ENCODE measurements at regions not wholly inside any gene's neighbourhood (a gene's known extent, or its start where the extent isn't known, plus 50 kb on each side); places are given as distances from the start of the nearest gene placed in this dataset.

GRCh38 chr12:5186715-5187114, 143.0 kb downstream of the KCNA5 start:
- H3K4me3 ChIP-seq: no peak overlapping the region
- 29% methylated on average over 4 of the region's 4 CpGs for WGBS (ENCODE audit: insufficient coverage, insufficient replicate concordance, low lambda C conversion rate, missing lambda C conversion rate)
- no peak overlapping the region for H3K4me2 ChIP-seq (ENCODE audit: control insufficient read depth, insufficient read depth)
- BruUV-seq (replicated peaks): no TSS peak
- FAIRE-seq (no peak), DNase-seq (ENCODE audit: low read depth, low spot score) (no peak), ATAC-seq (no peak)
- no peaks in the 10 kb centered on the region for H3K36me3 ChIP-seq (ENCODE audit: control insufficient read depth in 2 of 2, insufficient read depth in 2 of 2, low read length in 1 of 2)
- intact Hi-C loops (cut with micrococcal nuclease; ENCODE audit: unreplicated experiment) (no loop called here), in situ Hi-C loops (cut with MboI) (no loop called here)
- RAD21 ChIA-PET (ENCODE audit: unreplicated experiment): no interaction called here
- H3K4me1 ChIP-seq (ENCODE audit: control insufficient read depth, insufficient read depth, low read length): no peaks in the 10 kb centered on the region
- H3K27me3 ChIP-seq (replicated peaks in 1 of 2; ENCODE audit: control insufficient read depth in 2 of 2, insufficient read depth in 2 of 2, low read length in 1 of 2): peaks cover 0 to 3% of the 10 kb centered on the region in 2 experiments; a peak in 2 of 4 replicates
- SMC1A ChIA-PET (ENCODE audit: uncharacterized antibody, unreplicated experiment): no interaction called here
- no peaks in the 10 kb centered on the region for H3K9me3 ChIP-seq (replicated peaks; ENCODE audit: control insufficient read depth, insufficient read depth, low read length)
- no peak overlapping the region for H3K9ac ChIP-seq (ENCODE audit: control insufficient read depth, insufficient read depth, low read length)
- CTCF ChIA-PET: no interaction called here
- H4K20me1 ChIP-seq (ENCODE audit: control insufficient read depth, insufficient read depth): no peaks in the 10 kb centered on the region
- no peaks in the 10 kb centered on the region for H3K79me2 ChIP-seq (ENCODE audit: control insufficient read depth, insufficient read depth, low read length)
- no peak overlapping the region for H3K27ac ChIP-seq (ENCODE audit: control insufficient read depth, insufficient read depth)
- POLR2A ChIA-PET: no interaction called here
- H2AFZ ChIP-seq (ENCODE audit: control insufficient read depth, low read depth, low read length): no peak overlapping the region
- TF ChIP-seq JUND (IDR thresholded peaks at IDR 0.05; ENCODE audit: low read depth, low read length) (no peak), BRCA1 (IDR thresholded peaks at IDR 0.05; ENCODE audit: low read depth, low read length) (no peak), DPF2 (IDR thresholded peaks at IDR 0.05) (no peak), GABPA (IDR thresholded peaks at IDR 0.05; ENCODE audit: low read depth) (no peak)

- peaks cover 0 to 3% of the 10 kb centered on the region in 2 experiments; a peak in 2 of 4 replicates for H3K27me3 ChIP-seq (replicated peaks in 1 of 2; ENCODE audit: control insufficient read depth in 2 of 2, insufficient read depth in 2 of 2, low read length in 1 of 2)
- BruUV-seq (replicated peaks): no TSS peak
- in situ Hi-C loops (cut with MboI) (no loop called here), intact Hi-C loops (cut with micrococcal nuclease; ENCODE audit: unreplicated experiment) (no loop called here)
- ChIA-PET CTCF (no interaction called here), SMC1A (ENCODE audit: uncharacterized antibody, unreplicated experiment) (no interaction called here), RAD21 (ENCODE audit: unreplicated experiment) (no interaction called here), POLR2A (no interaction called here)
- H3K4me2 ChIP-seq (ENCODE audit: control insufficient read depth, insufficient read depth): no peak overlapping the region
- no peak overlapping the region for H3K4me3 ChIP-seq
- H3K9me3 ChIP-seq (replicated peaks; ENCODE audit: control insufficient read depth, insufficient read depth, low read length): no peaks in the 10 kb centered on the region
- H3K9ac ChIP-seq (ENCODE audit: control insufficient read depth, insufficient read depth, low read length): no peak overlapping the region
- no peak overlapping the region for H3K27ac ChIP-seq (ENCODE audit: control insufficient read depth, insufficient read depth)
- H2AFZ ChIP-seq (ENCODE audit: control insufficient read depth, low read depth, low read length): no peak overlapping the region
- 85% methylated on average over 2 of the region's 2 CpGs for WGBS (ENCODE audit: insufficient coverage, insufficient replicate concordance, low lambda C conversion rate, missing lambda C conversion rate)
- FAIRE-seq (no peak), DNase-seq (ENCODE audit: low read depth, low spot score) (no peak), ATAC-seq (no peak)
- H3K79me2 ChIP-seq (ENCODE audit: control insufficient read depth, insufficient read depth, low read length): no peaks in the 10 kb centered on the region
- no peaks in the 10 kb centered on the region for H4K20me1 ChIP-seq (ENCODE audit: control insufficient read depth, insufficient read depth)
- no peaks in the 10 kb centered on the region for H3K4me1 ChIP-seq (ENCODE audit: control insufficient read depth, insufficient read depth, low read length)
- no peaks in the 10 kb centered on the region for H3K36me3 ChIP-seq (ENCODE audit: control insufficient read depth in 2 of 2, insufficient read depth in 2 of 2, low read length in 1 of 2)
- TF ChIP-seq BRCA1 (IDR thresholded peaks at IDR 0.05; ENCODE audit: low read depth, low read length) (no peak), CBFB (IDR thresholded peaks at IDR 0.05; ENCODE audit: low read depth) (no peak), STAT3 (IDR thresholded peaks at IDR 0.05; ENCODE audit: low read depth, low read length) (no peak), STAT1 (conservative IDR thresholded peaks at IDR 0.05) (no peak), DPF2 (IDR thresholded peaks at IDR 0.05) (no peak), JUNB (IDR thresholded peaks at IDR 0.05) (no peak), GATAD2B (conservative IDR thresholded peaks at IDR 0.05; ENCODE audit: low read depth) (no peak), HSF1 (IDR thresholded peaks at IDR 0.05; ENCODE audit: low read depth, low read length) (no peak), MEF2B (IDR thresholded peaks at IDR 0.05; ENCODE audit: partially characterized antibody, poor library complexity, severe bottlenecking) (no peak), HDAC6 (IDR thresholded peaks at IDR 0.05; ENCODE audit: unreplicated experiment) (no peak), KLF5 (IDR thresholded peaks at IDR 0.05; ENCODE audit: partially characterized antibody) (no peak), TARDBP (IDR thresholded peaks at IDR 0.05; ENCODE audit: borderline replicate concordance) (no peak), HDAC2 (IDR thresholded peaks at IDR 0.05) (no peak), CEBPB (IDR thresholded peaks at IDR 0.05; ENCODE audit: borderline replicate concordance in 1 of 2, low read depth in 2 of 2, low read length in 2 of 2) (no peak), CHD2 (IDR thresholded peaks at IDR 0.05; ENCODE audit: borderline replicate concordance, low read depth, low read length) (no peak), FOS (IDR thresholded peaks at IDR 0.05; ENCODE audit: borderline replicate concordance, extremely low read depth, insufficient read length) (no peak), RCOR1 (conservative IDR thresholded peaks at IDR 0.05; ENCODE audit: low read depth, low read length) (no peak), ATF3 (IDR thresholded peaks at IDR 0.05; ENCODE audit: borderline replicate concordance, extremely low read depth, low read depth, low read length) (no peak), NBN (IDR thresholded peaks at IDR 0.05) (no peak)
Measured at GRCh38 chr12:5187136-5187535, 143.5 kb downstream of the KCNA5 start.

Data from GM12878 (cell line).